SK-N-MC (cell line): ENCODE measurements at regions not wholly inside any gene's neighbourhood (a gene's known extent, or its start where the extent isn't known, plus 50 kb on each side); places are given as distances from the start of the nearest gene placed in this dataset.

Experiments
- DNase-seq: peaks from one replicate; pipeline ENCODE4 v3.0.0-alpha.2; 2011; ENCODE audit warnings: low read depth, low spot score
- H3K27ac ChIP-seq: fragments of 200-600 bp; sonication (generic); 2 replicates; pipeline ENCODE4 v1.5.1; 2016; ENCODE audit warnings: mixed run types
- H3K36me3 ChIP-seq: fragments of 200-600 bp; sonication (generic); 2 replicates; pipeline ENCODE4 v1.6.1; 2017; ENCODE audit warnings: antibody characterized with exemption, low read length, mixed read lengths; ENCODE audit not compliant: insufficient read depth
- H3K4me3 ChIP-seq: fragments of 200-600 bp; sonication (generic); 2 replicates; pipeline ENCODE4 v1.5.1; 2016
- H3K9ac ChIP-seq: fragments of 200-600 bp; sonication (generic); 2 replicates; pipeline ENCODE4 v1.8.0; 2017; ENCODE audit warnings: mixed run types, mixed read lengths; ENCODE audit not compliant: insufficient read length
- H3K9me3 ChIP-seq: fragments of 200-600 bp; sonication (generic); 2 replicates; pipeline ENCODE4 v1.6.1; 2017; ENCODE audit warnings: low read depth, mild to moderate bottlenecking, antibody characterized with exemption, low read length, moderate library complexity, mixed read lengths
- EZH2 ChIP-seq: fragments of 200-600 bp; sonication (generic); IDR thresholded peaks from one replicate; pipeline ENCODE4 v1.6.1; 2017; ENCODE audit warnings: antibody characterized with exemption
- FOXP2 ChIP-seq: optimal IDR thresholded peaks from 2 replicates; pipeline ENCODE3; 2011; ENCODE audit warnings: mild to moderate bottlenecking, moderate library complexity; ENCODE audit not compliant: insufficient read depth; ENCODE audit errors: extremely low read length, control extremely low read depth
- POLR2AphosphoS5 ChIP-seq: IDR thresholded peaks from 2 replicates; pipeline ENCODE4 v1.6.1; 2012; ENCODE audit warnings: mild to moderate bottlenecking, low read depth, low read length, borderline replicate concordance

GRCh38 chr2:134169788-134170187 is 84.1 kb upstream of the MGAT5 start:
- no peak overlapping the region for H3K4me3 ChIP-seq
- no peaks in the 10 kb centered on the region for H3K36me3 ChIP-seq
- TF ChIP-seq FOXP2 (no peak), POLR2AphosphoS5 (no peak), EZH2 (no peak)
- H3K9me3 ChIP-seq: no peaks in the 10 kb centered on the region
- no peak overlapping the region for H3K9ac ChIP-seq
- no peak overlapping the region for H3K27ac ChIP-seq
- no peak for DNase-seq

GRCh38 chr2:134170294-134170693 is 83.6 kb upstream of the MGAT5 start:
- no peak for DNase-seq
- no peaks in the 10 kb centered on the region for H3K9me3 ChIP-seq
- H3K4me3 ChIP-seq: no peak overlapping the region
- TF ChIP-seq EZH2: no peak
- TF ChIP-seq POLR2AphosphoS5: no peak
- TF ChIP-seq FOXP2: no peak
- no peak overlapping the region for H3K9ac ChIP-seq
- no peaks in the 10 kb centered on the region for H3K36me3 ChIP-seq
- H3K27ac ChIP-seq: no peak overlapping the region

GRCh38 chr2:134170700-134171099 is 83.2 kb upstream of the MGAT5 start:
- H3K9me3 ChIP-seq: no peaks in the 10 kb centered on the region

GRCh38 chr2:134173338-134174016 is 80.4 kb upstream of the MGAT5 start:
- no peak for DNase-seq
- Histone ChIP-seq H3K9ac (no peak overlapping the region), H3K4me3 (no peak overlapping the region), H3K36me3 (no peaks in the 10 kb centered on the region), H3K9me3 (no peaks in the 10 kb centered on the region), H3K27ac (no peak overlapping the region)
- no peak for TF ChIP-seq EZH2
- no peak for TF ChIP-seq FOXP2
- TF ChIP-seq POLR2AphosphoS5: no peak

More at GRCh38 chr2:134170700-134171099, 83.2 kb upstream of the MGAT5 start:
- Histone ChIP-seq H3K36me3 (no peaks in the 10 kb centered on the region), H3K4me3 (no peak overlapping the region), H3K27ac (no peak overlapping the region), H3K9ac (no peak overlapping the region)
- no peak for DNase-seq
- TF ChIP-seq POLR2AphosphoS5 (no peak), FOXP2 (no peak), EZH2 (no peak)

- Histone ChIP-seq H3K27ac (no peak overlapping the region), H3K36me3 (no peaks in the 10 kb centered on the region), H3K4me3 (no peak overlapping the region), H3K9me3 (no peaks in the 10 kb centered on the region), H3K9ac (no peak overlapping the region)
- TF ChIP-seq FOXP2: no peak
- no peak for TF ChIP-seq POLR2AphosphoS5
- no peak for TF ChIP-seq EZH2
- DNase-seq: no peak
These were observed 79.2 kb upstream of the MGAT5 start for GRCh38 chr2:134174711-134175110.

- no peak overlapping the region for H3K27ac ChIP-seq
- no peaks in the 10 kb centered on the region for H3K36me3 ChIP-seq
- H3K9me3 ChIP-seq: no peaks in the 10 kb centered on the region
These were observed 78.0 kb upstream of the MGAT5 start for GRCh38 chr2:134175834-134176233.

GRCh38 chr2:134177351-134177931 is 76.4 kb upstream of the MGAT5 start:
- DNase-seq: no peak
- Histone ChIP-seq H3K9ac (no peak overlapping the region), H3K4me3 (no peak overlapping the region), H3K9me3 (no peaks in the 10 kb centered on the region), H3K36me3 (no peaks in the 10 kb centered on the region), H3K27ac (no peak overlapping the region)
- no peak for TF ChIP-seq FOXP2
- TF ChIP-seq POLR2AphosphoS5: no peak
- no peak for TF ChIP-seq EZH2

More at GRCh38 chr2:134175834-134176233, 78.0 kb upstream of the MGAT5 start:
- Histone ChIP-seq H3K9ac (no peak overlapping the region), H3K4me3 (no peak overlapping the region)
- DNase-seq: no peak
- TF ChIP-seq FOXP2 (no peak), EZH2 (no peak)

- DNase-seq: no peak
- no peaks in the 10 kb centered on the region for H3K36me3 ChIP-seq
- TF ChIP-seq POLR2AphosphoS5: no peak
- TF ChIP-seq EZH2: no peak
- TF ChIP-seq FOXP2: no peak
- no peaks in the 10 kb centered on the region for H3K9me3 ChIP-seq
- H3K4me3 ChIP-seq: no peak overlapping the region
- no peak overlapping the region for H3K27ac ChIP-seq
- H3K9ac ChIP-seq: no peak overlapping the region
These were observed 75.6 kb upstream of the MGAT5 start for GRCh38 chr2:134178138-134178877.

- H3K36me3 ChIP-seq: no peaks in the 10 kb centered on the region
- no peaks in the 10 kb centered on the region for H3K9me3 ChIP-seq
- no peak overlapping the region for H3K4me3 ChIP-seq
- H3K9ac ChIP-seq: no peak overlapping the region
- TF ChIP-seq POLR2AphosphoS5: no peak
- TF ChIP-seq EZH2: no peak
- no peak for TF ChIP-seq FOXP2
- DNase-seq: no peak
- H3K27ac ChIP-seq: no peak overlapping the region
These were observed 72.7 kb upstream of the MGAT5 start for GRCh38 chr2:134181219-134181618.
